Stimulated activated CD4-positive, alpha-beta T cell treated with anti-CD3 and anti-CD28 coated beads, Interleukin-2, amount 100 ng/mL, for 48 hours (primary cell): ENCODE measurements at regions not wholly inside any gene's neighbourhood (a gene's known extent, or its start where the extent isn't known, plus 50 kb on each side); places are given as distances from the start of the nearest gene placed in this dataset.
"Not testable (repeated sequence)": the region's sequence is repeated elsewhere in the genome, so short reads cannot be mapped to it uniquely, and the experiment has no call there.

Source experiments
- DNase-seq, 2 donors: peaks; one replicate each; pipeline ENCODE4 v3.0.0-alpha.2; 2020

DNA sequence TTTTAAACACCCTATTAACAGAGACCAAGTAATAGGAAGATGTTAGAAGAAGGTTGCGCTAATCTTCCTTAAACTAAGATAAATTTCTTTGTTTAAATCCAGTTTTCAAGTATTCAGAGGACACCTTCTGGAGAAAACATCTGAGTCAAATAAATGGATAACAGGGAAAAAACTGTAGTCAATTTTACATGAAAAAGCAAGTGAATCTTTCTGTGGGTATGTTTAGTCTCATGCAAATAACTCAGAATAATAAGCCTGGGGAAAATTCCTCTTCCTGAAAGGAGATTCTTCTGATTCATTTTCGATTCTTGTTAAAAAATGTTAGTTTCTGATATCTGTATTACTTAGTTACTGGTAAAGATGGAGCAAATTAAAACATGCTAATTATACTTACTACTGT lies 145.5 kb downstream of the CTH start:
- DNase-seq: no peak

- DNase-seq: no peak
Observed at GRCh38 chr1:70567167-70567566, 156.1 kb downstream of the CTH start.

DNA sequence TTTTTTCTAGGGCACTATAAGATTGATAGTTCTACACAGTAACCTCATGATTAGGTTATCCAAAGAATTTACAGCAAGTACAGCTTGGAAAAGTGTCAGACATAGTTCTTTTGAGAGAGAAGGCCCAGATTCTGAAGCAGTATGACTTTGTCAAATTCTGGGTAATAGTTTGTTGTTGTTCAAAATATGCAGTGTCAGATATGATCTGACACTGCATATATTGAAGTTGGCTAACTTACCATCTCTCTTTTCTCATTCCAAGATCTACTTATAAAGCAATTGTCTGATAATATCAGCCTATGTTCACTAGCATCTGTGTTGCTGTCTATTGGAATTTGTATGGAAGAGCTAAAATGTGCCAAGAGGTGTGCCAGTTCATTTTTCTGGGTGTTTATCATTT lies 160.1 kb downstream of the CTH start:
- DNase-seq: no peak

DNA sequence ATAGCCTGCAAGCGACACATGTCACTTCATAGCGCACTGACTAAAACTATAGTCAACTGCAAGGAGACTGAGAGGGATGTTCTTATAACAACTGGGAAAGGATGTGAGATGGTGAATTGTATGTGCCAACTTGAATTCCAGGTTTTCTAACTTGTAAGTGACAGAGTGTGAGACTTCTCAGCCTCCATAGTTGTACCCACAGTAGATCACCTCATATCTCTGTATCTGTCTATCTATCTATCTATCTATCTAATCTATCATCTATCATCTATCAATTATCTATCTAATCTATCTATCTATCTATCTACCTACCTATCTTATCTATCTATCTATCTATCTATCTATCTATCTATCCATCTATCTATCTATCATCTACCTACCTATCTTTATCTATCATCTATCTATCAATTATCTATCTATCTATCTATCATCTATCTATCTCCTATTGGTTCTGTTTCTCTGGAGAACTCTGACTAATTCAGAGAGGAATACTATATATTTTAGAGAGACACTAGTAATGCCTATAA lies 162.3 kb downstream of the CTH start:
- no peak for DNase-seq

DNA sequence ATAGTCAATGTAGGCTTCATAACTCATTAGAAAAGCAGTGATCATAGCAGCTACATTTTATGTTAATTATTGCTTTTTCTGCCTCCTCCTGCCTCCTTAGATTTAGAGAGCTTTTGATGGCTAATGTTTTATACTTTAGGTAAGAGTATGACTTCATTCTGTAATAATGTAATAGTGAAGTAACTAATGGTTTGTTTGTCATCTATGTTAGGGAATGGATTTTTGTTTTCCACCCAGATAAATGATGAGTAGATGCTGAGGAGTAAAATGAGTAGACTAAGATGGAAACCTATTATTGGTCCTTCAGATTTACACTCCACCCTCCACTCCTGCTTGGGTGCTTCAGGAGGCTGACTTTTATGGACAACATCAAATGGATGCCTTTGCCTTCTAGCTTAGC lies 170.6 kb downstream of the CTH start:
- DNase-seq: no peak

DNA sequence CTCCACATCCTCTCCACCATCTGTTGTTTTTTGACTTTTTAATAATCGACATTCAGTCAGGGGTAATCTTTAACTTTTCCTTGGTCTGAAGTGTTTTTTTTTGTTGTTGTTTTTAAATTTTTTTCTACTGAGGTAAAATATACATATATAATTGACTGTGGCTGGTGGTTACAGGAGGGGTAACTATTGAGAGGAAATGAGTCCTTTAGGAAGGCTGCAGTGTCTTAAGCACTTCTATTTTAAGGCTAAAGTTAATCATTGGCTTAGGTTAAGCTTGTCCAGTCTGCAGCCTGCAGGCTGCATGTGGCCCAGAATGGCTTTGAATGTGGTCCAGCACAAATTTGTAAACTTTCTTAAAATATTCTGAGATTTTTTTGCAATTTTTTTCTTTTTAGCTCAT lies 172.5 kb downstream of the CTH start:
- no peak for DNase-seq

DNA sequence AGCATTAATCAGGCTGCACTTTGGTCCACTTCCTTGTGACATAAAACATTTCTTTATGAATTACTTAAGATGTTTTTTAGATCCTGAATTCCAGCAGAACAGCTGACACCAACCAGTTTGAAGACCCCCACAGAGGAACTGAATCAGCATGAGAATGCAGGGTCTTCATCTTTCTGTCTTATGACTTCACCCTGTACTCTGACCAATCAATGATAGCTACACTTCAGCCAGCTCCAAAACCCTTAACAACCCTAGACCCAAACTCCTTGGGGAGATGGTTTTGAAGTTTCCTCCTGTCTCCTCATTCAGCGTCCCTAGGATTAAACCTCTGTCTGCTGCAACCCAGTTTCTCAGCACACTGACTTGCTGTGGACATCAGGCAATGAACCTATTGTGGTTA lies 175.0 kb downstream of the CTH start:
- no peak for DNase-seq

DNA sequence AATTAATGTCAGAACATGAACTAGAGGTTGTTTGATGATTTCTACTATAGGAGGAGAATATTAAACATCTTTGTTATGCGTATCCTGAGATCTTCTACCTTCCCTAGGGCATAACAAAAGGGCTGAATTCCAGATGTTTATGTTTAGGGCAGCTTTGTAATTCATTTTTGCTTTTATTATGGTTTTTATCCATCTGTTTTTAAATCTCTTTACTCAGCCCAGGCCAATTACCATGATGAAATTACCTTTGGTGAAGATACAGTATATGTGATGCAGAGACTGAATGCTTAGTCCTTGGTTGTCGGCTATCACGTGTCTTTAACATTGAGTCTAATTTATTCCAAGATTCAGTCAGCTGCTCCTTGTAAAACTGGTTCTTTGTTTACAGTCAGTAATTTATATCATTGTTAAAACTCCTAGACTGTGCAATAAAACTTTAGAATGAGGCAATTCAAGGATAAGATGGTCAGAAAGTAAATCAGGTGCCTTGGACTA lies 176.9 kb downstream of the CTH start:
- no peak for DNase-seq

DNA sequence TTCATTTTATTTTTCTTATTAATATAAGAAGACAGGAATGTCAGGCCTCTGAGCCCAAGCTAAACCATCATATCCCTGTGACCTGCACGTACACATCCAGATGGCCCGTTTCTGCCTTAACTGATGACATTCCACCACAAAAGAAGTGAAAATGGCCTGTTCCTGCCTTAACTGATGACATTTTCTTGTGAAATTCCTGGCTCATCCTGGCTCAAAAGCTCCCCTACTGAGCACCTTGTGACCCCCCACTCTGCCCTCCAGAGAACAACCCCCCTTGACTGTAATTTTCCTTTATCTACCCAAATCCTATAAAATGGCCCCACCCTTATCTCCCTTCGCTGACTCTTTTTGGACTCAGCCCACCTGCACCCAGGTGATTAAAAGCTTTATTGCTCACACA lies 182.5 kb downstream of the CTH start:
- not testable (repeated sequence) for DNase-seq

DNA sequence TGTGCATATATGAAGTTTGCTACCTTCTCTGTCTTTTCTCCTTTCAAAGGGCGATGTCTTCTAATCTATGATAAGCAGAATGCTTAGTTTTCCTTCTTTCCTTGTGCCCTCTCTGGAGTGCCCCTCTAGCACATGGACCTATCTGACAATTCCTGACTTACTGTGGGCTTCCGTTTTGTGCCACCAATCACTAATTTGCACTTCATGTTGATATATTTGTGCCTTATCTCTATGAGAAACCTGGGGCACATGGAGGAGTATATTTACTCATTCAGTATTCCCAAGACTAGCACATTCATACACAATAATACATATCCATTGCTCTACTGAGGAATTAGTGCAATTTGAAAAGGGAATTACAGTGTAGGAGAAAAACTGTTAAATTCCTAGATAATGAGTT lies 197.7 kb downstream of the CTH start:
- no peak for DNase-seq

DNA sequence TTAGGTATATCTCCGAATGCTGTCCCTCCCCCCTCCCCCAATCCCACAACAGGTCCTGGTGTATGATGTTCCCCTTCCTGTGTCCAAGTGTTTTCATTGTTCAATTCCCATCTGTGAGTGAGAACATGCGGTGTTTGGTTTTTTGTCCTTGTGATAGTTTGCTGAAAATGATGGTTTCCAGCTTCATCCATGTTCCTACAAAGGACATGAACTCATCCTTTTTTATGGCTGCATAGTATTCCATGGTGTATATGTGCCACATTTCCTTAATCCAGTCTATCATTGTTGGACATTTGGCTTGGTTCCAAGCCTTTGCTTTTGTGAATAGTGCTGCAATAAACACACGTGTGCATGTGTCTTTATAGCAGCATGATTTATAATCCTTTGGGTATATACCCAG lies 199.1 kb downstream of the CTH start:
- DNase-seq: not testable (repeated sequence)

DNA sequence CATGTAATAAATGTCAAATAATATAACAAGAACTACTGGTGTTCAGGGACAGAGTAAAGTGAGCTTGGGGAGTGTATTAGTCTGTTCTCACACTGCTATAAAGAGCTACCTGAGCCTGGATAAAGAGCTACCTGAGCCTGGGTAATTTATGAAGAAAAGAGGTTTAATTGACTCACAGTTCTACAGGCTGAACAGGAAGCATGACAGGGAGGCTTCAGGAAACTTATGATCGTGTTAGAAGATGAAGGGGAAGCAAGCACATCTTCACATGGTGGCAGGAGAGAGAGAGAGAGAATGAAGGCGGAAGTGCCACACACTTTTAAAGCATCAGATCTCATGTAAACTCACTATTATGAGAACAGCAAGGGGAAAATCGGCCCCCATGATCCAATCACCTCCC lies 205.9 kb downstream of the CTH start:
- no peak for DNase-seq

GRCh38 chr1:70617728-70618127 lies 206.7 kb downstream of the CTH start:
- no peak for DNase-seq

DNA sequence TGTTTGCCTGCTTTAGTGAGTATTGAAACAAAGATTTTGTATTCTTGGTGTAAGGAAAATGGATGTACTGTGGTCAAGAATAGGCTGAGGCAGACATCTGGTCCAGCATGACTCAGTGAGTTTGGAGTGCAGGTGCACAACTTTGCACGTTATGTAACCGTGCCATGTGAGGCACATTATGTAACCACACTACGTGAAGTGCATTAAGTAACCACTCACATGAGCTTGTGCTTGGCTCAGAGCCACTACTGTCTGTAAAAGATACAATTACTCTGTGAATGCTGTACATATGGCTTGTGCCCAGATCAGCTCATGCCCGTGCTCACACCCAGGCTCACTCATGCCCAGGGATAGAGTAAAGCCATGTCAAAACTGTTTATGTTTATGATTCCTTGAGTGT lies 216.8 kb downstream of the CTH start:
- no peak for DNase-seq

DNA sequence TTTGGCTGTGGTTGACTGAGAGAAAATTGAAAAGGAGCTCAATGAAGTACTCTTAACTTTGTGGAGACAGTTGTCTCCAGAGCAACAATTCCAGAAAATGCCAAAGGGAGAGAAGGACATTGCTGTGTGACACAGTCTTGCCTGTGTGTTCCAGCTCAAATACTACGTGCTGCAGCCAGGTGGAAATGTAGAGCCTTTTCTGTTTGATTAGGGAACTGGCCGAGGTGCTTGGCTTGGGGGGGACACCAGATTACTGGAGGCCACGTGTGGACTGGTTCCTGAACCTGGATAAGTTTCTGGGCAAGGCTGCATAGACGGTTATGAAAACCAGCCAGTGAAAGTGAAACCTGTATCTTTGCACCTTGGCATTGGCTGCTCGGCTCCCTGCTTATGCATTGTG lies 217.9 kb downstream of the CTH start:
- DNase-seq: no peak

DNA sequence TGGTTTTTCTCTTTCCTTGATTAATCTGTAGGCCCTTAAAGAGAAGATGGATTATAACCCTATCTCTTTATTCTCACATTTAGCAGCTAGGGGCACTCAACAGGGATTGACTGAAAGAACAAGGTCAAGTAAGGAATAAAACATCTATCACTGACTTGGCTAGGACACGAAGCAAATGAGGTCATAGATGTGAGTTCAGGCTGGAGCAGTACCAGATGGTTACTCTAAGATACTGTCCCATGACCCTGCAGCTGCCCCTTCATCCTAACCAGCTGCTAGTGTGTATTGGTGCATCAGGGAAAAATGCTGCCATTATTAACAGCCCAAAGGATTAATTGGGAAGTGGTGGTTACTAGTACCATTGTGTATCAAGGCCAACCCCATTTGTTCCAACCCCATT lies 221.9 kb downstream of the CTH start:
- no peak for DNase-seq

GRCh38 chr1:70635868-70636267 lies 224.8 kb downstream of the CTH start:
- DNase-seq: no peak

GRCh38 chr1:70641868-70642267 lies 230.8 kb downstream of the CTH start:
- DNase-seq: no peak

DNA sequence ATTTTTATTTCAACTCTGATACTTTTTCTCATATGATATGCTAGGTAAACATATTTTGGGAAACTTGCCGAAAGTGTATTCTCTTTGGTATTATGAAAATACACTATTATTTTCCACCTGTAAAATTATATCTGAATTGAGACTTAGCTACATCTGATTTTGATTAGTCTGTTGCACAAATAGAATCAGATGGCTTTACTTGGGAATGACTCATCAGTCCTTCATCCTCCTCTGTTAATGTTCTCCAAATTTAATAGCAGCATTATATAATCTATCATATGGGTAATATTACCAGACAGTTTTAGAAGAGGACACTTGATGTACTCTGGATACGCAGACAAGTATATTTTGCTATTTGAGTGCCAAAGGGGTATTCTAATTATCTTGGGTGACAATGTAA lies 245.3 kb downstream of the CTH start:
- DNase-seq: no peak

DNA sequence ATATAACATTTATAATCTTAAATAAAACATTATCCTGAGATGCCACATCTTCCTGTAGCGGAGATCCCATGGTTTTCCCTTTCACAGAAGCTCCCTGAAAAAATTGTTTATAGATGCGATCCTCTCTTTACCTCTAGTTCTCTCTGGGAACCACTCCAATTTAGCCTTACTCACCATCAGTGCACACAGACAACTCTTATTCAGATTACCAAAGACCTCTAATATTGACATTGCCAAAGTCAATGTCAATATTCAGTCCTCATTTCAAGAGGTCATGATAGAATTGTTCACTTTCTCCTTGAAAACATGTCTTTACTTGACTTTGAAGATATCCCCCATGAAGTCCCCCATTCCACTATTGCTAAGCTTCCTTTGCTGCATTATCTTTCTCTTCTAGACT lies 248.8 kb downstream of the CTH start:
- no peak for DNase-seq

- no peak for DNase-seq
Observed at GRCh38 chr1:70666381-70667140, 255.5 kb downstream of the CTH start.

DNA sequence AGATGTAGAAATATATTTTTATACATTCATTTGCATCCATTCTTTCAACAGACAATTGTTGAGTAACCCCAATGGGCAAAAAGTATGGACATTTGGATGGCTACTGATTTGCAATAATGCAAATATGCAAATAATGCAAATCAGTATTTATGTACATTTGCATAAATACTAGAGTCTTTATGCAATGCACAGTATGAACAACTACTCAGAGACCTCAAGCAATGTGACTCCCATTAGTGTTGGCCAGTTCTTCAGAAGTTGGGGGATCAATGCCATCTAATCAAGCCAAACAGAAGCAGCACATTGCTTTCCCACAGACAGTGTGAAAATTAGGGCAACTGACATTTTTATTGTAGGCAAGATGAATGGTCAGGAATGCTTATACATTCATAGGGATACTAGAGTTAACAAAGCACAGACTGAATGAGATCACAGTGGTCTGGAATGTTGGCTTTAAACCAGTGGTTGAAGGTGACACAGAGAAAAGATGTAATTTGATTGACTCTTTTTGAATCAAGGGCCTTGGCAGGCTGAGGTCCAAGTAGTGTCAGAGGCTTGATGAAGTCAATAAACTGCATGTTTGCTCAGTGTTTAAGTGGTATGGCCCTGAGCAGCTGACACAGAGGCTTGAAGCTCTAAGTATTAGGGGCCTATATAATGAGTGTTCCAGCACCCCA lies 256.6 kb downstream of the CTH start:
- no peak for DNase-seq

- DNase-seq: no peak
Observed at GRCh38 chr1:70671006-70671405, 259.9 kb downstream of the CTH start.

- no peak for DNase-seq
Observed at GRCh38 chr1:70672442-70672888, 261.4 kb downstream of the CTH start.
